ENCODE measurements at regions not wholly inside any gene's neighbourhood (a gene's known extent, or its start where the extent isn't known, plus 50 kb on each side); places are given as distances from the start of the nearest gene placed in this dataset.

- ATAC-seq (no peak), DNase-seq (ENCODE audit: low spot score) (no peak)
- H3K36me3 Mint-ChIP-seq = no peaks in the 10 kb centered on the region
- peaks cover 4% of the 10 kb centered on the region for H3K9me3 Mint-ChIP-seq
- no peak overlapping the region for H3K27ac Mint-ChIP-seq
- no peaks in the 10 kb centered on the region for H3K27me3 Mint-ChIP-seq
- H3K4me3 Mint-ChIP-seq = no peak overlapping the region
- H3K4me1 Mint-ChIP-seq (ENCODE audit: low read depth in 2 of 2) = no peaks in the 10 kb centered on the region
Observed at GRCh38 chr5:85684351-85684750, 933.4 kb upstream of the COX7C start.

- H3K27ac Mint-ChIP-seq = no peak overlapping the region
Observed at GRCh38 chr5:85703296-85703695, 914.4 kb upstream of the COX7C start.

GRCh38 chr5:85709728-85710127, 908.0 kb upstream of the COX7C start:
- DNase-seq (ENCODE audit: low spot score) (no peak), ATAC-seq (no peak)
- Mint-ChIP-seq H3K9me3 (peaks cover 10% of the 10 kb centered on the region), H3K27ac (no peak overlapping the region), H3K4me3 (no peak overlapping the region), H3K36me3 (peaks cover 8% of the 10 kb centered on the region), H3K4me1 (ENCODE audit: low read depth in 2 of 2) (no peaks in the 10 kb centered on the region), H3K27me3 (no peaks in the 10 kb centered on the region)

More at GRCh38 chr5:85703296-85703695, 914.4 kb upstream of the COX7C start:
- Mint-ChIP-seq H3K27me3 (no peaks in the 10 kb centered on the region), H3K9me3 (peaks cover 5% of the 10 kb centered on the region), H3K4me1 (ENCODE audit: low read depth in 2 of 2) (no peaks in the 10 kb centered on the region), H3K36me3 (no peaks in the 10 kb centered on the region), H3K4me3 (no peak overlapping the region)
- DNase-seq (ENCODE audit: low spot score) (no peak), ATAC-seq (no peak)

- peaks cover 17% of the 10 kb centered on the region for H3K9me3 Mint-ChIP-seq
- no peak for DNase-seq (ENCODE audit: low spot score)
- no peaks in the 10 kb centered on the region for H3K27me3 Mint-ChIP-seq
- H3K27ac Mint-ChIP-seq = no peak overlapping the region
- ATAC-seq = no peak
- H3K4me3 Mint-ChIP-seq = no peak overlapping the region
- H3K36me3 Mint-ChIP-seq = peaks cover 8% of the 10 kb centered on the region
- no peaks in the 10 kb centered on the region for H3K4me1 Mint-ChIP-seq (ENCODE audit: low read depth in 2 of 2)
Observed at GRCh38 chr5:85716344-85717202, 901.2 kb upstream of the COX7C start.

- Mint-ChIP-seq H3K4me3 (no peak overlapping the region), H3K9me3 (peaks cover 19% of the 10 kb centered on the region), H3K36me3 (peaks cover 8% of the 10 kb centered on the region), H3K4me1 (ENCODE audit: low read depth in 2 of 2) (no peaks in the 10 kb centered on the region), H3K27ac (no peak overlapping the region), H3K27me3 (no peaks in the 10 kb centered on the region)
- no peak for ATAC-seq
- DNase-seq (ENCODE audit: low spot score) = no peak
Observed at GRCh38 chr5:85717203-85717563, 900.6 kb upstream of the COX7C start.

- Mint-ChIP-seq H3K27me3 (no peaks in the 10 kb centered on the region), H3K4me1 (ENCODE audit: low read depth in 2 of 2) (no peaks in the 10 kb centered on the region), H3K4me3 (no peak overlapping the region), H3K27ac (no peak overlapping the region), H3K9me3 (peaks cover 20% of the 10 kb centered on the region), H3K36me3 (peaks cover 4% of the 10 kb centered on the region)
- ATAC-seq (no peak), DNase-seq (ENCODE audit: low spot score) (no peak)
Observed at GRCh38 chr5:85732185-85732584, 885.6 kb upstream of the COX7C start.

- Mint-ChIP-seq H3K36me3 (no peaks in the 10 kb centered on the region), H3K4me1 (ENCODE audit: low read depth in 2 of 2) (no peaks in the 10 kb centered on the region), H3K27ac (no peak overlapping the region), H3K9me3 (peaks cover 18% of the 10 kb centered on the region), H3K27me3 (no peaks in the 10 kb centered on the region), H3K4me3 (no peak overlapping the region)
- no peak for DNase-seq (ENCODE audit: low spot score)
- no peak for ATAC-seq
Observed at GRCh38 chr5:85741972-85742371, 875.8 kb upstream of the COX7C start.

- H3K27ac Mint-ChIP-seq = no peak overlapping the region
- ATAC-seq = no peak
- H3K4me1 Mint-ChIP-seq (ENCODE audit: low read depth in 2 of 2) = no peaks in the 10 kb centered on the region
- H3K9me3 Mint-ChIP-seq = peaks cover 5% of the 10 kb centered on the region
- H3K36me3 Mint-ChIP-seq = no peaks in the 10 kb centered on the region
- no peak for DNase-seq (ENCODE audit: low spot score)
- H3K27me3 Mint-ChIP-seq = no peaks in the 10 kb centered on the region
- no peak overlapping the region for H3K4me3 Mint-ChIP-seq
Observed at GRCh38 chr5:85760519-85760918, 857.2 kb upstream of the COX7C start.

GRCh38 chr5:85769347-85769746, 848.4 kb upstream of the COX7C start:
- Mint-ChIP-seq H3K4me3 (no peak overlapping the region), H3K9me3 (peaks cover 22% of the 10 kb centered on the region), H3K4me1 (ENCODE audit: low read depth in 2 of 2) (no peaks in the 10 kb centered on the region), H3K27ac (no peak overlapping the region), H3K27me3 (no peaks in the 10 kb centered on the region), H3K36me3 (peaks cover 12% of the 10 kb centered on the region)
- ATAC-seq (no peak), DNase-seq (ENCODE audit: low spot score) (no peak)

- Mint-ChIP-seq H3K9me3 (peaks cover 4% of the 10 kb centered on the region), H3K4me1 (ENCODE audit: low read depth in 2 of 2) (no peaks in the 10 kb centered on the region), H3K27me3 (no peaks in the 10 kb centered on the region), H3K4me3 (no peak overlapping the region), H3K27ac (no peak overlapping the region), H3K36me3 (no peaks in the 10 kb centered on the region)
- ATAC-seq (no peak), DNase-seq (ENCODE audit: low spot score) (no peak)
Observed at GRCh38 chr5:85784746-85785145, 833.0 kb upstream of the COX7C start.

GRCh38 chr5:85813146-85813545, 804.6 kb upstream of the COX7C start:
- Mint-ChIP-seq H3K27ac (no peak overlapping the region), H3K4me3 (no peak overlapping the region), H3K36me3 (no peaks in the 10 kb centered on the region), H3K4me1 (ENCODE audit: low read depth in 2 of 2) (no peaks in the 10 kb centered on the region), H3K9me3 (peaks cover 4% of the 10 kb centered on the region), H3K27me3 (no peaks in the 10 kb centered on the region)
- DNase-seq (ENCODE audit: low spot score) (no peak), ATAC-seq (no peak)

- DNase-seq (ENCODE audit: low spot score) (no peak), ATAC-seq (no peak)
- no peaks in the 10 kb centered on the region for H3K4me1 Mint-ChIP-seq (ENCODE audit: low read depth in 2 of 2)
- no peaks in the 10 kb centered on the region for H3K36me3 Mint-ChIP-seq
- H3K9me3 Mint-ChIP-seq = peaks cover 4% of the 10 kb centered on the region
- H3K27ac Mint-ChIP-seq = no peak overlapping the region
- H3K4me3 Mint-ChIP-seq = no peak overlapping the region
- H3K27me3 Mint-ChIP-seq = no peaks in the 10 kb centered on the region
Observed at GRCh38 chr5:85814596-85814995, 803.1 kb upstream of the COX7C start.

GRCh38 chr5:85823462-85824426, 794.0 kb upstream of the COX7C start:
- Mint-ChIP-seq H3K4me3 (no peak overlapping the region), H3K36me3 (no peaks in the 10 kb centered on the region), H3K27ac (no peak overlapping the region), H3K9me3 (peaks cover 8% of the 10 kb centered on the region), H3K4me1 (ENCODE audit: low read depth in 2 of 2) (no peaks in the 10 kb centered on the region), H3K27me3 (no peaks in the 10 kb centered on the region)
- ATAC-seq (no peak), DNase-seq (ENCODE audit: low spot score) (no peak)

GRCh38 chr5:85838781-85839180, 779.0 kb upstream of the COX7C start:
- DNase-seq (ENCODE audit: low spot score) (no peak), ATAC-seq (no peak)
- Mint-ChIP-seq H3K27me3 (no peaks in the 10 kb centered on the region), H3K27ac (no peak overlapping the region), H3K4me1 (ENCODE audit: low read depth in 2 of 2) (no peaks in the 10 kb centered on the region), H3K36me3 (peaks cover 1% of the 10 kb centered on the region), H3K9me3 (peaks cover 5% of the 10 kb centered on the region), H3K4me3 (no peak overlapping the region)

Measured in natural killer cell treated with Interleukin-12 subunit alpha and Interleukin-12 subunit beta and Interleukin-15 and Interleukin-18, amount 100 ng/mL, for 72 hours (primary cell).